OCI-LY3 (cell line): ENCODE measurements at regions not wholly inside any gene's neighbourhood (a gene's known extent, or its start where the extent isn't known, plus 50 kb on each side); places are given as distances from the start of the nearest gene placed in this dataset.

Experiments
- H2AFZ ChIP-seq: fragments of 200-600, 300-600 bp; shearing (Covaris generic); 2 replicates; pipeline ENCODE4 v1.6.0; 2014; ENCODE audit warnings: antibody characterized with exemption, low read depth, low read length
- H3K27ac ChIP-seq: fragments of 200-600, 300-600 bp; sonication (generic); 2 replicates; pipeline ENCODE4 v1.5.1; 2014; ENCODE audit warnings: mild to moderate bottlenecking, low read length, moderate library complexity, mixed read lengths
- H3K27me3 ChIP-seq: fragments of 200-600, 300-600 bp; sonication (generic); 2 replicates; pipeline ENCODE4 v1.6.1; 2014; ENCODE audit warnings: low read depth, low read length, mixed read lengths
- H3K36me3 ChIP-seq: fragments of 200-600, 300-600 bp; sonication (generic); replicated peaks from 2 replicates; pipeline ENCODE3; 2014; ENCODE audit warnings: low read depth, low read length, mixed read lengths
- H3K4me1 ChIP-seq: fragments of 300-600, 200-600 bp; sonication (generic); 2 replicates; pipeline ENCODE4 v1.6.1; 2014; ENCODE audit warnings: low read length, mixed read lengths
- H3K4me2 ChIP-seq: fragments of 200-600, 300-600 bp; sonication (generic); 2 replicates; pipeline ENCODE4 v1.6.1; 2014; ENCODE audit warnings: low read length, mixed read lengths
- H3K4me3 ChIP-seq: fragments of 300-600, 200-600 bp; sonication (generic); 2 replicates; pipeline ENCODE4 v1.5.1; 2014; ENCODE audit warnings: antibody characterized with exemption, mild to moderate bottlenecking, low read length, moderate library complexity
- H3K79me2 ChIP-seq: fragments of 300-600, 200-600 bp; shearing (Covaris generic); 2 replicates; pipeline ENCODE4 v1.6.1; 2014; ENCODE audit warnings: mild to moderate bottlenecking, low read length, mixed read lengths
- H3K9ac ChIP-seq: fragments of 300-600, 200-600 bp; shearing (Covaris generic); 2 replicates; pipeline ENCODE4 v1.6.0; 2014; ENCODE audit warnings: mild to moderate bottlenecking, low read length, moderate library complexity
- H3K9me3 ChIP-seq: fragments of 200-600, 300-600 bp; shearing (Covaris generic); 2 replicates; pipeline ENCODE4 v1.6.1; 2014; ENCODE audit warnings: low read length, mixed read lengths; ENCODE audit not compliant: insufficient read depth
- H4K20me1 ChIP-seq: fragments of 200-600, 300-600 bp; sonication (generic); 2 replicates; pipeline ENCODE4 v1.6.1; 2016; ENCODE audit warnings: low read length, mixed read lengths; ENCODE audit not compliant: insufficient read depth
- CTCF ChIP-seq: fragments of 200-600, 300-600 bp; sonication (generic); IDR thresholded peaks from 2 replicates; pipeline ENCODE4 v1.5.1; 2014; ENCODE audit warnings: antibody characterized with exemption, low read length, low read depth
- EZH2phosphoT487 ChIP-seq: fragments of 200-600 bp; shearing (Covaris generic); IDR thresholded peaks from 2 replicates; pipeline ENCODE4 v1.6.1; 2018; ENCODE audit warnings: antibody characterized with exemption, mixed run types, low read depth

GRCh38 chr10:8233049-8233448 lies 178.6 kb downstream of the GATA3 start:
- Histone ChIP-seq H3K27ac (no peak overlapping the region), H3K4me1 (no peaks in the 10 kb centered on the region), H3K36me3 (no peaks in the 10 kb centered on the region), H3K27me3 (no peaks in the 10 kb centered on the region), H3K9me3 (no peaks in the 10 kb centered on the region), H4K20me1 (no peaks in the 10 kb centered on the region), H3K79me2 (no peaks in the 10 kb centered on the region), H2AFZ (no peak overlapping the region), H3K4me3 (no peak overlapping the region), H3K4me2 (no peak overlapping the region), H3K9ac (no peak overlapping the region)
- TF ChIP-seq EZH2phosphoT487 (no peak), CTCF (no peak)

GRCh38 chr10:8233832-8234259 lies 179.4 kb downstream of the GATA3 start:
- Histone ChIP-seq H3K4me2 (no peak overlapping the region), H3K27ac (no peak overlapping the region), H3K79me2 (no peaks in the 10 kb centered on the region), H3K4me1 (no peaks in the 10 kb centered on the region), H2AFZ (no peak overlapping the region), H3K9ac (no peak overlapping the region), H4K20me1 (no peaks in the 10 kb centered on the region), H3K9me3 (no peaks in the 10 kb centered on the region), H3K27me3 (no peaks in the 10 kb centered on the region), H3K36me3 (no peaks in the 10 kb centered on the region), H3K4me3 (no peak overlapping the region)
- TF ChIP-seq CTCF (no peak), EZH2phosphoT487 (no peak)

- TF ChIP-seq CTCF = no peak
- TF ChIP-seq EZH2phosphoT487 = no peak
- H3K4me1 ChIP-seq = no peaks in the 10 kb centered on the region
- H3K27ac ChIP-seq = no peak overlapping the region
- H3K4me3 ChIP-seq = no peak overlapping the region
- H3K79me2 ChIP-seq = no peaks in the 10 kb centered on the region
- no peak overlapping the region for H3K9ac ChIP-seq
- no peak overlapping the region for H3K4me2 ChIP-seq
- H4K20me1 ChIP-seq = no peaks in the 10 kb centered on the region
- H3K27me3 ChIP-seq = no peaks in the 10 kb centered on the region
- H3K36me3 ChIP-seq = no peaks in the 10 kb centered on the region
- no peak overlapping the region for H2AFZ ChIP-seq
- H3K9me3 ChIP-seq = no peaks in the 10 kb centered on the region
Observed at GRCh38 chr10:8235253-8236027, 181.0 kb downstream of the GATA3 start.

GRCh38 chr10:8238986-8239385 lies 184.5 kb downstream of the GATA3 start:
- H3K27ac ChIP-seq = no peak overlapping the region
- no peaks in the 10 kb centered on the region for H4K20me1 ChIP-seq
- no peaks in the 10 kb centered on the region for H3K36me3 ChIP-seq
- no peaks in the 10 kb centered on the region for H3K27me3 ChIP-seq
- TF ChIP-seq CTCF (no peak), EZH2phosphoT487 (no peak)
- H3K4me3 ChIP-seq = no peak overlapping the region
- H3K9ac ChIP-seq = no peak overlapping the region
- H3K4me2 ChIP-seq = no peak overlapping the region
- H2AFZ ChIP-seq = no peak overlapping the region
- H3K4me1 ChIP-seq = no peaks in the 10 kb centered on the region
- H3K9me3 ChIP-seq = no peaks in the 10 kb centered on the region
- H3K79me2 ChIP-seq = no peaks in the 10 kb centered on the region
